ENCODE measurements at regions not wholly inside any gene's neighbourhood (a gene's known extent, or its start where the extent isn't known, plus 50 kb on each side); places are given as distances from the start of the nearest gene placed in this dataset.

- TF ChIP-seq, protein P1, sequence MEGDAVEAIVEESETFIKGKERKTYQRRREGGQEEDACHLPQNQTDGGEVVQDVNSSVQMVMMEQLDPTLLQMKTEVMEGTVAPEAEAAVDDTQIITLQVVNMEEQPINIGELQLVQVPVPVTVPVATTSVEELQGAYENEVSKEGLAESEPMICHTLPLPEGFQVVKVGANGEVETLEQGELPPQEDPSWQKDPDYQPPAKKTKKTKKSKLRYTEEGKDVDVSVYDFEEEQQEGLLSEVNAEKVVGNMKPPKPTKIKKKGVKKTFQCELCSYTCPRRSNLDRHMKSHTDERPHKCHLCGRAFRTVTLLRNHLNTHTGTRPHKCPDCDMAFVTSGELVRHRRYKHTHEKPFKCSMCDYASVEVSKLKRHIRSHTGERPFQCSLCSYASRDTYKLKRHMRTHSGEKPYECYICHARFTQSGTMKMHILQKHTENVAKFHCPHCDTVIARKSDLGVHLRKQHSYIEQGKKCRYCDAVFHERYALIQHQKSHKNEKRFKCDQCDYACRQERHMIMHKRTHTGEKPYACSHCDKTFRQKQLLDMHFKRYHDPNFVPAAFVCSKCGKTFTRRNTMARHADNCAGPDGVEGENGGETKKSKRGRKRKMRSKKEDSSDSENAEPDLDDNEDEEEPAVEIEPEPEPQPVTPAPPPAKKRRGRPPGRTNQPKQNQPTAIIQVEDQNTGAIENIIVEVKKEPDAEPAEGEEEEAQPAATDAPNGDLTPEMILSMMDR (IDR thresholded peaks at IDR 0.05) = no peak
- intact Hi-C loops (cut with DNase I) = no loop called here
- ATAC-seq = no peak
Observed at GRCh38 chr7:68573271-68574005, 1024.8 kb upstream of the AUTS2 start.

DNA sequence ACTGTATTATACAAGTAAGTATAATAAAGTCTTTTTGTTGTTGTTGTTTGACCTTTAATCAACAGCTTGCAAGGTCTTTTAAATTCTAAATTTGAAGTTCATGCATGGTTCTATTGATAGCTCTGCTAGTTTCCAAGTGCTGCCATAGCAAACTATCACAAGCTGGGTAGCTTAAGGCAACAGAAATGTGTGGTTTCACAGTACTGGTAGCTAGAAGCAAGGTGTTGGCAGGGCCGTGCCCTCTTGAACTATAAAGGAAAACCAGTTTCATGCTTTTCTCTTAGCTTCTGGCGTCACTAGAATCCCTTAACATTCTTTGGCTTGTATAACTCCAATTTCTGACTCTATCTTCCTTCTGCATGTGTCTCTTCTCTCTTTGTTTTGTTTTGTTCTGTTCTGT is 1021.9 kb upstream of the AUTS2 start:
- no peak overlapping the region for H3K4me3 ChIP-seq
- TF ChIP-seq, protein P1 (IDR thresholded peaks at IDR 0.05) = no peak
- H3K9me3 ChIP-seq = no peaks in the 10 kb centered on the region
- no peaks in the 10 kb centered on the region for H3K27me3 ChIP-seq (ENCODE audit: low read depth)
- DNase-seq (no peak), ATAC-seq (no peak)
- no peaks in the 10 kb centered on the region for H3K4me1 ChIP-seq
- H3K36me3 ChIP-seq = no peaks in the 10 kb centered on the region
- no peak overlapping the region for H3K27ac ChIP-seq
- intact Hi-C loops (cut with DNase I) = no loop called here

More at GRCh38 chr7:68573271-68574005, 1024.8 kb upstream of the AUTS2 start:
- no peak for DNase-seq
- Histone ChIP-seq H3K36me3 (no peaks in the 10 kb centered on the region), H3K27me3 (ENCODE audit: low read depth) (no peaks in the 10 kb centered on the region), H3K9me3 (no peaks in the 10 kb centered on the region), H3K27ac (no peak overlapping the region), H3K4me1 (no peaks in the 10 kb centered on the region), H3K4me3 (no peak overlapping the region)

GRCh38 chr7:68581417-68581816 is 1016.9 kb upstream of the AUTS2 start:
- TF ChIP-seq, protein P1 (IDR thresholded peaks at IDR 0.05) = no peak
- intact Hi-C loops (cut with DNase I) = no loop called here
- DNase-seq = no peak
- ATAC-seq = no peak
- Histone ChIP-seq H3K27ac (no peak overlapping the region), H3K9me3 (peaks cover 12% of the 10 kb centered on the region), H3K27me3 (ENCODE audit: low read depth) (no peaks in the 10 kb centered on the region), H3K36me3 (no peaks in the 10 kb centered on the region), H3K4me3 (no peak overlapping the region), H3K4me1 (no peaks in the 10 kb centered on the region)

DNA sequence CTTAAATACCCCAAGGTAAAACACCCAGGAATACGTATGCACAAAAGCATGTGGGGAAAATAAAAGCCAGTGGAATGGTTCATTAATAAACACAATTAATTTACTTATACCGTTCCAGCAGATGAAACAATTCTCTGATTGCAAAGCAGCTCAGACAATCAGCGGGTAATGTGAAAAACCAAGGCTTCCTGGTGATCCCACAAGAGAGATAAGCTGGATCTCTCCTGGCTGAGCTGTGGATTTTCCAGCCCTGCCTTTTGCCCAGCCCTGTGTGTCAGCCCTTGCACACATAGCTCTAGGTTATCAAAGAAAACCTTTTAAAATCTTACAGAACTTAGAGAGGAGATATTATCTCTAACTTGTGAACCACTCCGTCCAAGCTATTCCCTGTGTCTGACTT is 1010.7 kb upstream of the AUTS2 start:
- DNase-seq = no peak
- intact Hi-C loops (cut with DNase I) = no loop called here
- H3K36me3 ChIP-seq = no peaks in the 10 kb centered on the region

DNA sequence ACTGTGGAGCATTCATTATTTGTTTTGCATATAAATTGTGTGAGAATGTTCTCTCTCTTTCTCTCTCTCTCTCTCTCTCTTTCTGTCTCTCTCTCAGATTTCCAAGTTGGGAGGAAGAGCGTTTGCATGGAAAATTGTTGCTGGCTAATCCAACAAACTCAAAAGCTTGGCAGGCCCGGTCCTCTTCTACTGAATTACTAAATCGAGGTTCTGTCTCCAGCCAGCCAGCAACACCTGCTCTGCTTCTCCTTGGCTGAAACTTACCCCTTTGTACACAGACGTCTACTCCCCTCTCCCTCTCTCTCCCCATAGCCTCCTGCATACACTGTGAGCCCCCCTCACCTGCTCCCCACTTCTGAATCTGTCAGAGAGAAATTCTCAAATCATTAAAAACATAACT is 996.4 kb upstream of the AUTS2 start:
- no peaks in the 10 kb centered on the region for H3K36me3 ChIP-seq
- intact Hi-C loops (cut with DNase I) = no loop called here
- no peaks in the 10 kb centered on the region for H3K27me3 ChIP-seq (ENCODE audit: low read depth)
- no peak overlapping the region for H3K27ac ChIP-seq
- no peaks in the 10 kb centered on the region for H3K4me1 ChIP-seq
- ATAC-seq = no peak
- H3K4me3 ChIP-seq = no peak overlapping the region
- H3K9me3 ChIP-seq = no peaks in the 10 kb centered on the region
- TF ChIP-seq, protein P1 (IDR thresholded peaks at IDR 0.05) = no peak
- no peak for DNase-seq

More for the DNA sequence above, 1010.7 kb upstream of the AUTS2 start:
- ATAC-seq = no peak
- TF ChIP-seq, protein P1 (IDR thresholded peaks at IDR 0.05) = no peak
- Histone ChIP-seq H3K9me3 (peaks cover 4% of the 10 kb centered on the region), H3K27me3 (ENCODE audit: low read depth) (no peaks in the 10 kb centered on the region), H3K4me3 (no peak overlapping the region), H3K27ac (no peak overlapping the region), H3K4me1 (no peaks in the 10 kb centered on the region)

All from lower lobe of right lung (tissue), 2 donors.